ENCODE measurements at regions not wholly inside any gene's neighbourhood (a gene's known extent, or its start where the extent isn't known, plus 50 kb on each side); places are given as distances from the start of the nearest gene placed in this dataset.

DNA sequence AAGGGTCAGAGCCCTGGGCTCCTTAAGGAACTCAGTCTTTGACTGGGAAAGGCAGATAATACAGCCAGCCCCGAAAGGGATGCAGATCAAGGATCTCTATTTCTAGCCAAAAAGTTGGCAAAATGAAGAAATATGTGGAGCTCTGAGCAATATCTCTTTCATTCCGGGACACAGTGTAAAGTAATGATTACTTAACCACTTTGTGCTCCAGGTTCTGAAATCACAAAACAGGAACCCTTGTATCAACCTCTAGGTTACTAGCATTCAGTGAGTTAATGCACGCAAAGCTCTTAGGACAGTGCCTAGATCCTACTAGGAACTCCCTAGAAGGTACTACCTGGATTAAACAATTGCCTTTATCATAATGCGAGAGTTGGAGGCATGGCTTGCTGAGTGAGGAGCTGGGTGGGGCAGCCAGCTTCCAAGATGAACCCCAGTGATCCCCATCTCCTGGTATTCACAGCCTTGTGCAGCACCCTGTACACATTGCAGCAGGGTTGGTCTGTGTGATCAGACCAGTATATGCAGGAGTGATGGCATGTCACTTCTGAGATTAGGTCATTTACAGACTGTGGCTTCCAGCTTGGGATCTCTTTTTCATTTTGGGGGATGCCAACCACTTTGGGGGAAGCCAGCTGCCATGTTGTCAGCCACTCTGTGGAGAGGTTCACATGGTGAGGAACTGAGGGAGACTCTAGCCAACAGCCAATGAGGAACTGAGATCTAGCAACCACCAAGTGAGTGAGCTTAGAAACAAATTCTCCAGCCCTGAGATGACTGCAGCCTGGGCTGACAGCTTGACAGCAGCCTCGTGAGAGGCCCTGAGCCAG lies 103.1 kb upstream of the SLC44A1 start:
- in situ Hi-C loops (cut with HindIII; ENCODE audit: low pct_unique_long_range_greater_than_20kb, low sequenced_read_pairs), result no loop called here
- TF ChIP-seq POLR2AphosphoS5 (IDR thresholded peaks at IDR 0.05; ENCODE audit: low read depth, low read length) (no peak), SIN3A (IDR thresholded peaks at IDR 0.05; ENCODE audit: borderline replicate concordance, insufficient read depth, low read depth, low read length) (no peak), TCF7L2 (IDR thresholded peaks at IDR 0.05; ENCODE audit: low read depth, low read length) (no peak)
- TF ChIP-seq, protein P1, sequence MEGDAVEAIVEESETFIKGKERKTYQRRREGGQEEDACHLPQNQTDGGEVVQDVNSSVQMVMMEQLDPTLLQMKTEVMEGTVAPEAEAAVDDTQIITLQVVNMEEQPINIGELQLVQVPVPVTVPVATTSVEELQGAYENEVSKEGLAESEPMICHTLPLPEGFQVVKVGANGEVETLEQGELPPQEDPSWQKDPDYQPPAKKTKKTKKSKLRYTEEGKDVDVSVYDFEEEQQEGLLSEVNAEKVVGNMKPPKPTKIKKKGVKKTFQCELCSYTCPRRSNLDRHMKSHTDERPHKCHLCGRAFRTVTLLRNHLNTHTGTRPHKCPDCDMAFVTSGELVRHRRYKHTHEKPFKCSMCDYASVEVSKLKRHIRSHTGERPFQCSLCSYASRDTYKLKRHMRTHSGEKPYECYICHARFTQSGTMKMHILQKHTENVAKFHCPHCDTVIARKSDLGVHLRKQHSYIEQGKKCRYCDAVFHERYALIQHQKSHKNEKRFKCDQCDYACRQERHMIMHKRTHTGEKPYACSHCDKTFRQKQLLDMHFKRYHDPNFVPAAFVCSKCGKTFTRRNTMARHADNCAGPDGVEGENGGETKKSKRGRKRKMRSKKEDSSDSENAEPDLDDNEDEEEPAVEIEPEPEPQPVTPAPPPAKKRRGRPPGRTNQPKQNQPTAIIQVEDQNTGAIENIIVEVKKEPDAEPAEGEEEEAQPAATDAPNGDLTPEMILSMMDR (IDR thresholded peaks at IDR 0.05), result no peak
- TF ChIP-seq, protein P2, sequence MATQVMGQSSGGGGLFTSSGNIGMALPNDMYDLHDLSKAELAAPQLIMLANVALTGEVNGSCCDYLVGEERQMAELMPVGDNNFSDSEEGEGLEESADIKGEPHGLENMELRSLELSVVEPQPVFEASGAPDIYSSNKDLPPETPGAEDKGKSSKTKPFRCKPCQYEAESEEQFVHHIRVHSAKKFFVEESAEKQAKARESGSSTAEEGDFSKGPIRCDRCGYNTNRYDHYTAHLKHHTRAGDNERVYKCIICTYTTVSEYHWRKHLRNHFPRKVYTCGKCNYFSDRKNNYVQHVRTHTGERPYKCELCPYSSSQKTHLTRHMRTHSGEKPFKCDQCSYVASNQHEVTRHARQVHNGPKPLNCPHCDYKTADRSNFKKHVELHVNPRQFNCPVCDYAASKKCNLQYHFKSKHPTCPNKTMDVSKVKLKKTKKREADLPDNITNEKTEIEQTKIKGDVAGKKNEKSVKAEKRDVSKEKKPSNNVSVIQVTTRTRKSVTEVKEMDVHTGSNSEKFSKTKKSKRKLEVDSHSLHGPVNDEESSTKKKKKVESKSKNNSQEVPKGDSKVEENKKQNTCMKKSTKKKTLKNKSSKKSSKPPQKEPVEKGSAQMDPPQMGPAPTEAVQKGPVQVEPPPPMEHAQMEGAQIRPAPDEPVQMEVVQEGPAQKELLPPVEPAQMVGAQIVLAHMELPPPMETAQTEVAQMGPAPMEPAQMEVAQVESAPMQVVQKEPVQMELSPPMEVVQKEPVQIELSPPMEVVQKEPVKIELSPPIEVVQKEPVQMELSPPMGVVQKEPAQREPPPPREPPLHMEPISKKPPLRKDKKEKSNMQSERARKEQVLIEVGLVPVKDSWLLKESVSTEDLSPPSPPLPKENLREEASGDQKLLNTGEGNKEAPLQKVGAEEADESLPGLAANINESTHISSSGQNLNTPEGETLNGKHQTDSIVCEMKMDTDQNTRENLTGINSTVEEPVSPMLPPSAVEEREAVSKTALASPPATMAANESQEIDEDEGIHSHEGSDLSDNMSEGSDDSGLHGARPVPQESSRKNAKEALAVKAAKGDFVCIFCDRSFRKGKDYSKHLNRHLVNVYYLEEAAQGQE (IDR thresholded peaks at IDR 0.05; ENCODE audit: insufficient read depth in 1 of 2, low read depth in 2 of 2, low read length in 1 of 2), result no peak
- Histone ChIP-seq H3K36me3 (ENCODE audit: control insufficient read depth, insufficient read depth, low read length) (no peaks in the 10 kb centered on the region), H3K9me3 (ENCODE audit: control insufficient read depth, insufficient read depth, low read depth, low read length) (no peaks in the 10 kb centered on the region), H3K4me3 (ENCODE audit: low read depth in 2 of 2, low read length in 2 of 2) (no peak overlapping the region), H3K4me1 (ENCODE audit: control insufficient read depth, insufficient read depth, low read length) (no peaks in the 10 kb centered on the region), H3K27ac (ENCODE audit: low read length) (no peak overlapping the region), H3K27me3 (ENCODE audit: control insufficient read depth, insufficient read depth, low read length) (no peaks in the 10 kb centered on the region)
- no TSS peak for BruUV-seq (replicated peaks)
- DNase-seq (ENCODE audit: low read depth, low spot score), result no peak
- POLR2A ChIA-PET, result no interaction called here
- no peak for ATAC-seq
- intact Hi-C loops (cut with micrococcal nuclease; ENCODE audit: unreplicated experiment), result no loop called here
- CTCF ChIA-PET, result interaction anchor here (0.6 kb wide), 1 partner anchor 275 kb away, joined by 8 read pairs; no protein-coding TSS in a partner anchor

DNA sequence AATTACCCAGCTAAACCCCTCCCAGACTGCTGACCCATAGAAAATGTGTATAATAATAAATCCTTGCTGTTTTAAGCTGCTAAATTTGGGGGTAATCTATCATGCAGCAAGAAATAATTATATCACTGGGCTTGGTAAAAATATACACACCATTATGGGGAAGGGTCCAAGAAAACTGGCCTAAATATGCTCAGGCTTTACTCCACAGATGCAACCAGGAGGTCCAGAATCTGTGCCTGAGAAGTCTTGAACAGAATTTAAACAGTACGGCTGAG lies 102.5 kb upstream of the SLC44A1 start:
- no peak for TF ChIP-seq TCF7L2 (IDR thresholded peaks at IDR 0.05; ENCODE audit: low read depth, low read length)
- TF ChIP-seq SIN3A (IDR thresholded peaks at IDR 0.05; ENCODE audit: borderline replicate concordance, insufficient read depth, low read depth, low read length), result no peak
- no peaks in the 10 kb centered on the region for H3K9me3 ChIP-seq (ENCODE audit: control insufficient read depth, insufficient read depth, low read depth, low read length)
- no peaks in the 10 kb centered on the region for H3K27me3 ChIP-seq (ENCODE audit: control insufficient read depth, insufficient read depth, low read length)
- no peak overlapping the region for H3K4me3 ChIP-seq (ENCODE audit: low read depth in 2 of 2, low read length in 2 of 2)
- DNase-seq (ENCODE audit: low read depth, low spot score) (no peak), ATAC-seq (no peak)
- no peaks in the 10 kb centered on the region for H3K36me3 ChIP-seq (ENCODE audit: control insufficient read depth, insufficient read depth, low read length)
- in situ Hi-C loops (cut with HindIII; ENCODE audit: low pct_unique_long_range_greater_than_20kb, low sequenced_read_pairs) (no loop called here), intact Hi-C loops (cut with micrococcal nuclease; ENCODE audit: unreplicated experiment) (no loop called here)
- POLR2A ChIA-PET, result no interaction called here
- no peaks in the 10 kb centered on the region for H3K4me1 ChIP-seq (ENCODE audit: control insufficient read depth, insufficient read depth, low read length)
- H3K27ac ChIP-seq (ENCODE audit: low read length), result no peak overlapping the region
- BruUV-seq (replicated peaks), result no TSS peak
- CTCF ChIA-PET, result interaction anchor here (0.6 kb wide), 1 partner anchor 274 kb away, joined by 8 read pairs; no protein-coding TSS in a partner anchor

DNA sequence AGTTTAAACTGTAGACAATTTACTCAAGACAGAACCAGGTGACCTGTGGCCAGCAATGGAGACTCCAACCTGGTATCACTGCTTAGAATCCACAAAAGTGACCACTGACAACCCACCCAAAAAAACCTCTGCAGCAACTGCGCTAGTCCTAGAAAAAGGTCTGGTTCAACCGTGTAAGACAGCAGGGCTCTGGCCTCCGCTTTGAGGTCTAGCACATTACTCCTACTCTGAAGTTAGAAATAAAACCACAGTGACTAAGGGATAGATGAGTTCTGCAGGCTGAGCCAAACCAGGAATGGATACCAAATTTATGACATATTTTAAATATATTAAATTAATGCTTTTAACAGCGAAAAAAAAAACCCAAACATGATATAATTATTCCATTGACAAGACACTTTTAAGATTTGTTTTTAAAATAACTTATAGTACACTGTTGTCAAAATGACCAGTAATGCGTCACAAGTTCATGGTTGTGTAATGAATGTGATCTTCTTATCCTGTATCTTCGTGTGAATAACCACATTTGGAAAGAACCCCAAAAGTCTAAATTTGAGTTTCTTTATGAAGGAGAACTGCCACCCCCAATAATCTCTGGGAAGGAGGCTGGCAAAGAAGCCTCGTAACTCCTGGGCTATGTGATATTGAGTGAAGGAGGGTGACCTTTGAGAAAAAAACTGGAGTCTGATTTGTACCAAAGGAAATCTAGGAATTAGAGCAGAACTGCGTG lies 101.9 kb upstream of the SLC44A1 start:
- DNase-seq (ENCODE audit: low read depth, low spot score) (no peak), ATAC-seq (no peak)
- intact Hi-C loops (cut with micrococcal nuclease; ENCODE audit: unreplicated experiment), result no loop called here
- Histone ChIP-seq H3K4me3 (ENCODE audit: low read depth in 2 of 2, low read length in 2 of 2) (no peak overlapping the region), H3K36me3 (ENCODE audit: control insufficient read depth, insufficient read depth, low read length) (no peaks in the 10 kb centered on the region), H3K9me3 (ENCODE audit: control insufficient read depth, insufficient read depth, low read depth, low read length) (no peaks in the 10 kb centered on the region), H3K27ac (ENCODE audit: low read length) (no peak overlapping the region), H3K4me1 (ENCODE audit: control insufficient read depth, insufficient read depth, low read length) (no peaks in the 10 kb centered on the region), H3K27me3 (ENCODE audit: control insufficient read depth, insufficient read depth, low read length) (no peaks in the 10 kb centered on the region)
- TF ChIP-seq TCF7L2 (IDR thresholded peaks at IDR 0.05; ENCODE audit: low read depth, low read length) (no peak), SIN3A (IDR thresholded peaks at IDR 0.05; ENCODE audit: borderline replicate concordance, insufficient read depth, low read depth, low read length) (no peak), POLR2AphosphoS5 (IDR thresholded peaks at IDR 0.05; ENCODE audit: low read depth, low read length) (no peak)
- TF ChIP-seq, protein P1 (IDR thresholded peaks at IDR 0.05), result no peak
- TF ChIP-seq, protein P2 (IDR thresholded peaks at IDR 0.05; ENCODE audit: insufficient read depth in 1 of 2, low read depth in 2 of 2, low read length in 1 of 2), result no peak
- BruUV-seq (replicated peaks), result no TSS peak
- in situ Hi-C loops (cut with HindIII; ENCODE audit: low pct_unique_long_range_greater_than_20kb, low sequenced_read_pairs), result no loop called here
- POLR2A ChIA-PET, result no interaction called here
- CTCF ChIA-PET, result no interaction called here
